ENCODE measurements at regions not wholly inside any gene's neighbourhood (a gene's known extent, or its start where the extent isn't known, plus 50 kb on each side); places are given as distances from the start of the nearest gene placed in this dataset.

- Histone ChIP-seq H3K36me3 (ENCODE audit: insufficient read depth, low read length) (no peaks in the 10 kb centered on the region), H3K9me3 (ENCODE audit: insufficient read depth, low read depth, low read length) (peaks cover 3% of the 10 kb centered on the region; the same call in 1 of the 2 replicates), H3K4me1 (ENCODE audit: insufficient read depth, low read length, poor library complexity, severe bottlenecking) (peaks cover 1% of the 10 kb centered on the region), H3K4me2 (ENCODE audit: low read depth, low read length, poor library complexity, severe bottlenecking) (no peak overlapping the region), H3F3A (ENCODE audit: low read depth) (no peaks in the 10 kb centered on the region), H2AFZ (ENCODE audit: low read length) (no peak overlapping the region), H3K27me3 (ENCODE audit: insufficient read depth, low read length, poor library complexity, severe bottlenecking) (no peaks in the 10 kb centered on the region), H3K9ac (ENCODE audit: low read depth, low read length, poor library complexity, severe bottlenecking) (no peak overlapping the region), H3K9me2 (replicated peaks; ENCODE audit: low read depth, low read length) (no peaks in the 10 kb centered on the region), H4K20me1 (ENCODE audit: insufficient read depth, low read length, poor library complexity, severe bottlenecking) (no peaks in the 10 kb centered on the region), H3K79me2 (ENCODE audit: insufficient read depth, low read length) (no peaks in the 10 kb centered on the region), H3K4me3 (ENCODE audit: low read length, poor library complexity, severe bottlenecking) (no peak overlapping the region)
- no peak for TF ChIP-seq EZH2phosphoT487 (IDR thresholded peaks at IDR 0.05; ENCODE audit: borderline replicate concordance)
- no peak for TF ChIP-seq CTCF (conservative IDR thresholded peaks at IDR 0.05; ENCODE audit: low read length)
Observed at GRCh38 chr3:107032111-107032510, 345.1 kb upstream of the CCDC54 start.

- Histone ChIP-seq H3K4me3 (ENCODE audit: low read length, poor library complexity, severe bottlenecking) (no peak overlapping the region), H3K9ac (ENCODE audit: low read depth, low read length, poor library complexity, severe bottlenecking) (no peak overlapping the region), H3K27me3 (ENCODE audit: insufficient read depth, low read length, poor library complexity, severe bottlenecking) (no peaks in the 10 kb centered on the region), H3K36me3 (ENCODE audit: insufficient read depth, low read length) (no peaks in the 10 kb centered on the region), H3K4me2 (ENCODE audit: low read depth, low read length, poor library complexity, severe bottlenecking) (no peak overlapping the region), H3F3A (ENCODE audit: low read depth) (no peaks in the 10 kb centered on the region), H3K79me2 (ENCODE audit: insufficient read depth, low read length) (no peaks in the 10 kb centered on the region), H4K20me1 (ENCODE audit: insufficient read depth, low read length, poor library complexity, severe bottlenecking) (no peaks in the 10 kb centered on the region), H3K9me2 (replicated peaks; ENCODE audit: low read depth, low read length) (no peaks in the 10 kb centered on the region), H2AFZ (ENCODE audit: low read length) (no peak overlapping the region), H3K9me3 (ENCODE audit: insufficient read depth, low read depth, low read length) (peaks cover 10% of the 10 kb centered on the region; the same call in 1 of the 2 replicates), H3K4me1 (ENCODE audit: insufficient read depth, low read length, poor library complexity, severe bottlenecking) (no peaks in the 10 kb centered on the region)
- TF ChIP-seq CTCF (conservative IDR thresholded peaks at IDR 0.05; ENCODE audit: low read length) (no peak), EZH2phosphoT487 (IDR thresholded peaks at IDR 0.05; ENCODE audit: borderline replicate concordance) (no peak)
Observed at GRCh38 chr3:107034142-107034541, 343.1 kb upstream of the CCDC54 start.

- H3K4me2 ChIP-seq (ENCODE audit: low read depth, low read length, poor library complexity, severe bottlenecking), result no peak overlapping the region
- H3K27me3 ChIP-seq (ENCODE audit: insufficient read depth, low read length, poor library complexity, severe bottlenecking), result no peaks in the 10 kb centered on the region
- no peak overlapping the region for H3K9ac ChIP-seq (ENCODE audit: low read depth, low read length, poor library complexity, severe bottlenecking)
- H4K20me1 ChIP-seq (ENCODE audit: insufficient read depth, low read length, poor library complexity, severe bottlenecking), result no peaks in the 10 kb centered on the region
- peaks cover 10% of the 10 kb centered on the region; the same call in 1 of the 2 replicates for H3K9me3 ChIP-seq (ENCODE audit: insufficient read depth, low read depth, low read length)
- no peaks in the 10 kb centered on the region for H3F3A ChIP-seq (ENCODE audit: low read depth)
- no peaks in the 10 kb centered on the region for H3K9me2 ChIP-seq (replicated peaks; ENCODE audit: low read depth, low read length)
- H3K79me2 ChIP-seq (ENCODE audit: insufficient read depth, low read length), result no peaks in the 10 kb centered on the region
- no peak for TF ChIP-seq CTCF (conservative IDR thresholded peaks at IDR 0.05; ENCODE audit: low read length)
- no peak for TF ChIP-seq EZH2phosphoT487 (IDR thresholded peaks at IDR 0.05; ENCODE audit: borderline replicate concordance)
- H3K36me3 ChIP-seq (ENCODE audit: insufficient read depth, low read length), result no peaks in the 10 kb centered on the region
- H2AFZ ChIP-seq (ENCODE audit: low read length), result no peak overlapping the region
- no peaks in the 10 kb centered on the region for H3K4me1 ChIP-seq (ENCODE audit: insufficient read depth, low read length, poor library complexity, severe bottlenecking)
- no peak overlapping the region for H3K4me3 ChIP-seq (ENCODE audit: low read length, poor library complexity, severe bottlenecking)
Observed at GRCh38 chr3:107035176-107035575, 342.1 kb upstream of the CCDC54 start.
